ENCODE measurements at regions not wholly inside any gene's neighbourhood (a gene's known extent, or its start where the extent isn't known, plus 50 kb on each side); places are given as distances from the start of the nearest gene placed in this dataset.

GRCh38 chr16:13696017-13696416 lies 223.9 kb upstream of the ERCC4 start:
- DNase-seq, result no peak
- no peak overlapping the region for H3K4me3 ChIP-seq
- intact Hi-C loops (cut with DNase I; ENCODE audit: low total_unique reads), result no loop called here

GRCh38 chr16:13697013-13697412 lies 222.9 kb upstream of the ERCC4 start:
- WGBS, 2 donors, result 91 to 96% methylated on average over 1 of the region's 1 CpG
- H3K27ac ChIP-seq, result no peak overlapping the region
- H3K36me3 ChIP-seq (ENCODE audit: low read depth, missing control alignments), result no peaks in the 10 kb centered on the region
- H3K4me1 ChIP-seq, result no peaks in the 10 kb centered on the region
- intact Hi-C loops (cut with DNase I; ENCODE audit: low total_unique reads), result no loop called here
- no peak for DNase-seq
- H3K4me3 ChIP-seq, result no peak overlapping the region
- no peak for TF ChIP-seq CTCF (IDR thresholded peaks at IDR 0.05)
- TF ChIP-seq POLR2A (IDR thresholded peaks at IDR 0.05), result no peak
- H3K9me3 ChIP-seq, result no peaks in the 10 kb centered on the region
- H3K27me3 ChIP-seq, result no peaks in the 10 kb centered on the region

More at GRCh38 chr16:13696017-13696416, 223.9 kb upstream of the ERCC4 start:
- H3K27ac ChIP-seq, result no peak overlapping the region
- no peaks in the 10 kb centered on the region for H3K27me3 ChIP-seq
- no peak for TF ChIP-seq CTCF (IDR thresholded peaks at IDR 0.05)
- no peaks in the 10 kb centered on the region for H3K4me1 ChIP-seq
- no peaks in the 10 kb centered on the region for H3K9me3 ChIP-seq
- H3K36me3 ChIP-seq (ENCODE audit: low read depth, missing control alignments), result no peaks in the 10 kb centered on the region

- Histone ChIP-seq H3K4me3 (no peak overlapping the region), H3K4me1 (no peaks in the 10 kb centered on the region), H3K9me3 (no peaks in the 10 kb centered on the region), H3K27ac (no peak overlapping the region), H3K27me3 (no peaks in the 10 kb centered on the region), H3K36me3 (ENCODE audit: low read depth, missing control alignments) (no peaks in the 10 kb centered on the region)
- intact Hi-C loops (cut with DNase I; ENCODE audit: low total_unique reads), result no loop called here
- DNase-seq, result no peak
- TF ChIP-seq POLR2A (IDR thresholded peaks at IDR 0.05) (no peak), CTCF (IDR thresholded peaks at IDR 0.05) (no peak)
Measured at GRCh38 chr16:13697568-13697967, 222.4 kb upstream of the ERCC4 start.

- Histone ChIP-seq H3K27ac (no peak overlapping the region), H3K4me3 (no peak overlapping the region), H3K27me3 (no peaks in the 10 kb centered on the region), H3K9me3 (no peaks in the 10 kb centered on the region), H3K4me1 (no peaks in the 10 kb centered on the region), H3K36me3 (ENCODE audit: low read depth, missing control alignments) (no peaks in the 10 kb centered on the region)
- 76 to 84% methylated on average over 4 of the region's 4 CpGs for WGBS, 2 donors
- intact Hi-C loops (cut with DNase I; ENCODE audit: low total_unique reads), result no loop called here
- no peak for DNase-seq
- TF ChIP-seq POLR2A (IDR thresholded peaks at IDR 0.05) (no peak), CTCF (IDR thresholded peaks at IDR 0.05) (no peak)
Measured at GRCh38 chr16:13702614-13703013, 217.3 kb upstream of the ERCC4 start.

- Histone ChIP-seq H3K9me3 (no peaks in the 10 kb centered on the region), H3K4me3 (no peak overlapping the region), H3K4me1 (no peaks in the 10 kb centered on the region), H3K27me3 (no peaks in the 10 kb centered on the region), H3K27ac (no peak overlapping the region), H3K36me3 (ENCODE audit: low read depth, missing control alignments) (no peaks in the 10 kb centered on the region)
- intact Hi-C loops (cut with DNase I; ENCODE audit: low total_unique reads), result no loop called here
- 29 to 45% methylated on average over 3 of the region's 3 CpGs for WGBS, 2 donors
- TF ChIP-seq CTCF (IDR thresholded peaks at IDR 0.05) (no peak), POLR2A (IDR thresholded peaks at IDR 0.05) (no peak)
- DNase-seq, result no peak
Measured at GRCh38 chr16:13708347-13709120, 211.4 kb upstream of the ERCC4 start.
